HG02759 (cell line): ENCODE measurements at regions not wholly inside any gene's neighbourhood (a gene's known extent, or its start where the extent isn't known, plus 50 kb on each side); places are given as distances from the start of the nearest gene placed in this dataset.

Source experiments
- ATAC-seq: cut with Tn5 transposase; IDR thresholded peaks from one replicate; pipeline ENCODE4 v1.9.1; 2021; ENCODE audit warnings: mild to moderate bottlenecking, moderate library complexity; ENCODE audit not compliant: unreplicated experiment

GRCh38 chr14:82298811-82299210, 765.2 kb upstream of the SEL1L start:
- ATAC-seq: no peak

GRCh38 chr14:82309199-82309598, 775.5 kb upstream of the SEL1L start:
- ATAC-seq: no peak

GRCh38 chr14:82313889-82314288, 780.2 kb upstream of the SEL1L start:
- no peak for ATAC-seq

- ATAC-seq: no peak
Measured at GRCh38 chr14:82328442-82328841, 794.8 kb upstream of the SEL1L start.

- ATAC-seq: no peak
Measured at GRCh38 chr14:82341261-82341810, 807.7 kb upstream of the SEL1L start.

- ATAC-seq: no peak
Measured at GRCh38 chr14:82342596-82342995, 808.9 kb upstream of the SEL1L start.

GRCh38 chr14:82345184-82345583, 811.5 kb upstream of the SEL1L start:
- no peak for ATAC-seq

- ATAC-seq: no peak
Measured at GRCh38 chr14:82354126-82354525, 820.5 kb upstream of the SEL1L start.

- ATAC-seq: no peak
Measured at GRCh38 chr14:82359201-82359600, 825.5 kb upstream of the SEL1L start.

GRCh38 chr14:82362452-82362851, 828.8 kb upstream of the SEL1L start:
- ATAC-seq: no peak

- no peak for ATAC-seq
Measured at GRCh38 chr14:82365471-82365870, 831.8 kb upstream of the SEL1L start.

GRCh38 chr14:82366803-82367202, 833.1 kb upstream of the SEL1L start:
- no peak for ATAC-seq

GRCh38 chr14:82379291-82379690, 845.6 kb upstream of the SEL1L start:
- ATAC-seq: no peak

- no peak for ATAC-seq
Measured at GRCh38 chr14:82385048-82385447, 851.4 kb upstream of the SEL1L start.

- ATAC-seq: no peak
Measured at GRCh38 chr14:82387699-82388098, 854.0 kb upstream of the SEL1L start.

GRCh38 chr14:82388488-82388887, 854.8 kb upstream of the SEL1L start:
- ATAC-seq: no peak

- ATAC-seq: no peak
Measured at GRCh38 chr14:82390586-82390985, 856.9 kb upstream of the SEL1L start.

GRCh38 chr14:82394916-82395315, 861.3 kb upstream of the SEL1L start:
- no peak for ATAC-seq

GRCh38 chr14:82398256-82398655, 864.6 kb upstream of the SEL1L start:
- ATAC-seq: no peak

- no peak for ATAC-seq
Measured at GRCh38 chr14:82403987-82404386, 870.3 kb upstream of the SEL1L start.

GRCh38 chr14:82410064-82410463, 876.4 kb upstream of the SEL1L start:
- ATAC-seq: no peak

- no peak for ATAC-seq
Measured at GRCh38 chr14:82411298-82411697, 877.6 kb upstream of the SEL1L start.

- no peak for ATAC-seq
Measured at GRCh38 chr14:82412545-82412944, 878.9 kb upstream of the SEL1L start.
